Parathyroid adenoma (tissue), 2 donors: ENCODE measurements at regions not wholly inside any gene's neighbourhood (a gene's known extent, or its start where the extent isn't known, plus 50 kb on each side); places are given as distances from the start of the nearest gene placed in this dataset.

Experiments
- H2AFZ ChIP-seq: fragments of 300-600 bp; sonication (generic); one replicate; pipeline ENCODE4 v1.7.0; 2017; ENCODE audit warnings: antibody characterized with exemption, mild to moderate bottlenecking
- H3K27ac ChIP-seq: fragments of 300-600 bp; sonication (generic); one replicate; pipeline ENCODE4 v1.7.0; 2017
- H3K27me3 ChIP-seq: fragments of 300-600 bp; sonication (generic); one replicate; pipeline ENCODE4 v1.7.0; 2017; ENCODE audit warnings: low read length; ENCODE audit not compliant: control insufficient read depth, insufficient read depth
- H3K36me3 ChIP-seq: fragments of 300-600 bp; sonication (generic); one replicate; pipeline ENCODE4 v1.7.0; 2017; ENCODE audit warnings: low read length; ENCODE audit not compliant: control insufficient read depth, insufficient read depth
- H3K4me1 ChIP-seq: fragments of 300-600 bp; sonication (generic); one replicate; pipeline ENCODE4 v1.7.0; 2017; ENCODE audit warnings: control low read depth
- H3K4me2 ChIP-seq: fragments of 300-600 bp; sonication (generic); one replicate; pipeline ENCODE4 v1.7.0; 2017; ENCODE audit warnings: low read length
- H3K4me3 ChIP-seq: fragments of 300-600 bp; sonication (generic); one replicate; pipeline ENCODE4 v1.7.0; 2017; ENCODE audit warnings: low read depth, low read length
- H3K79me2 ChIP-seq: fragments of 300-600 bp; sonication (generic); one replicate; pipeline ENCODE4 v1.7.0; 2017; ENCODE audit warnings: control low read depth
- H3K9ac ChIP-seq: fragments of 300-600 bp; sonication (generic); one replicate; pipeline ENCODE4 v1.7.0; 2017; ENCODE audit warnings: mild to moderate bottlenecking
- H3K9me3 ChIP-seq: fragments of 300-600 bp; sonication (generic); one replicate; pipeline ENCODE4 v1.7.0; 2017; ENCODE audit warnings: low read length; ENCODE audit not compliant: control insufficient read depth
- CTCF ChIP-seq: fragments of 300-600 bp; sonication (generic); IDR thresholded peaks from one replicate; pipeline ENCODE4 v1.7.0; 2017; ENCODE audit warnings: antibody characterized with exemption, mild to moderate bottlenecking
- donor health status: primary hyperparathyroidism.

GRCh38 chr15:55037071-55037470 lies 159.7 kb downstream of the RSL24D1 start:
- no peaks in the 10 kb centered on the region for H3K79me2 ChIP-seq

GRCh38 chr15:55035749-55036148 lies 161.0 kb downstream of the RSL24D1 start:
- Histone ChIP-seq H3K4me2 (no peak overlapping the region), H2AFZ (no peak overlapping the region), H3K4me3 (no peak overlapping the region), H3K79me2 (no peaks in the 10 kb centered on the region), H3K27ac (no peak overlapping the region), H3K27me3 (no peaks in the 10 kb centered on the region), H3K9me3 (no peaks in the 10 kb centered on the region), H3K4me1 (no peaks in the 10 kb centered on the region), H3K36me3 (no peaks in the 10 kb centered on the region), H3K9ac (no peak overlapping the region)
- TF ChIP-seq CTCF: no peak

More at GRCh38 chr15:55037071-55037470, 159.7 kb downstream of the RSL24D1 start:
- Histone ChIP-seq H3K9ac (no peak overlapping the region), H3K27ac (no peak overlapping the region), H2AFZ (no peak overlapping the region), H3K27me3 (no peaks in the 10 kb centered on the region), H3K9me3 (no peaks in the 10 kb centered on the region), H3K4me1 (no peaks in the 10 kb centered on the region), H3K4me2 (no peak overlapping the region), H3K36me3 (no peaks in the 10 kb centered on the region), H3K4me3 (no peak overlapping the region)
- no peak for TF ChIP-seq CTCF

GRCh38 chr15:55033574-55033973 lies 163.2 kb downstream of the RSL24D1 start:
- H3K4me3 ChIP-seq: no peak overlapping the region
- no peak overlapping the region for H3K4me2 ChIP-seq
- no peaks in the 10 kb centered on the region for H3K79me2 ChIP-seq
- H3K9me3 ChIP-seq: no peaks in the 10 kb centered on the region
- no peaks in the 10 kb centered on the region for H3K27me3 ChIP-seq
- no peak for TF ChIP-seq CTCF
- H2AFZ ChIP-seq: no peak overlapping the region
- no peaks in the 10 kb centered on the region for H3K36me3 ChIP-seq
- H3K9ac ChIP-seq: no peak overlapping the region
- no peaks in the 10 kb centered on the region for H3K4me1 ChIP-seq
- H3K27ac ChIP-seq: no peak overlapping the region

GRCh38 chr15:55031727-55032126 lies 165.0 kb downstream of the RSL24D1 start:
- H3K9ac ChIP-seq: no peak overlapping the region
- H3K4me1 ChIP-seq: no peaks in the 10 kb centered on the region
- no peak overlapping the region for H3K4me3 ChIP-seq
- no peaks in the 10 kb centered on the region for H3K36me3 ChIP-seq
- no peak for TF ChIP-seq CTCF
- no peak overlapping the region for H3K27ac ChIP-seq
- H2AFZ ChIP-seq: no peak overlapping the region
- no peaks in the 10 kb centered on the region for H3K79me2 ChIP-seq
- H3K9me3 ChIP-seq: no peaks in the 10 kb centered on the region
- no peaks in the 10 kb centered on the region for H3K27me3 ChIP-seq
- H3K4me2 ChIP-seq: no peak overlapping the region

- Histone ChIP-seq H3K79me2 (no peaks in the 10 kb centered on the region), H3K4me2 (no peak overlapping the region), H3K36me3 (no peaks in the 10 kb centered on the region), H3K9me3 (no peaks in the 10 kb centered on the region), H3K4me3 (no peak overlapping the region), H2AFZ (no peak overlapping the region), H3K4me1 (no peaks in the 10 kb centered on the region), H3K27ac (no peak overlapping the region), H3K9ac (no peak overlapping the region), H3K27me3 (no peaks in the 10 kb centered on the region)
- TF ChIP-seq CTCF: no peak
Measured at GRCh38 chr15:55026381-55026780, 170.4 kb downstream of the RSL24D1 start.
